K562 (cell line): ENCODE measurements at regions not wholly inside any gene's neighbourhood (a gene's known extent, or its start where the extent isn't known, plus 50 kb on each side); places are given as distances from the start of the nearest gene placed in this dataset.

Experiments used
- ATAC-seq: fragments of 200-7000 bp; cut with Tn5 transposase; 3 replicates; pipeline ENCODE4 v1.9.1; 2020; ENCODE audit warnings: moderate library complexity
- BruUV-seq: library from RNA; stranded (reverse); fragments of 400-500 nt; replicated peaks from 2 replicates; lab custom pipeline; 2021; lab: Mats Ljungman, UMichigan
- CTCF ChIA-PET: fragments of 300-600 bp; formaldehyde crosslinking; extraction: SDS; loops from one replicate; lab custom pipeline; 2021; ENCODE audit warnings: low intra/inter-chr PET ratio; lab: Yijun Ruan, JAX
- POLR2A ChIA-PET: fragments of 300-600, 350-650 bp; sonication (Branson Sonifier 250); formaldehyde crosslinking; extraction: SDS; loops from one replicate; lab custom pipeline; 2021; ENCODE audit warnings: antibody characterized with exemption, inconsistent platforms; lab: Yijun Ruan, JAX
- DNase-seq, 4 experiments: peaks; one replicate each; pipeline versions ENCODE4 v3.0.0 to v3.0.0-alpha.2; 2011 to 2018; ENCODE audit warnings: low spot score in 3 of 4, mixed read lengths in 3 of 4; ENCODE audit errors: extremely low read depth in 1 of 4
- FAIRE-seq: peaks from 2 replicates; lab custom pipeline; 2011; peaks lifted over from hg19 to GRCh38; lab: Jason Lieb, UNC
- H2AFZ ChIP-seq: 2 replicates; pipeline ENCODE4 v1.6.0; 2011; ENCODE audit warnings: low read depth, low read length, control low read depth, inconsistent platforms
- H3K27ac ChIP-seq: fragments of 200-600 bp; 3 replicates; pipeline ENCODE4 v1.8.0; 2011; ENCODE audit warnings: low read depth, mild to moderate bottlenecking, control low read depth, inconsistent platforms, low read length, moderate library complexity, mixed read lengths; ENCODE audit errors: extremely low read depth
- H3K27me3 ChIP-seq, 2 experiments: fragments of 300-600 bp in 1 of 2; 2 replicates in 1 of 2; 3 replicates in 1 of 2; pipeline versions ENCODE4 v1.6.0 to v1.8.0; 2011; ENCODE audit warnings: inconsistent platforms in 2 of 2, low read length in 2 of 2, mild to moderate bottlenecking in 1 of 2, mixed read lengths in 1 of 2, moderate library complexity in 1 of 2; ENCODE audit not compliant: control insufficient read depth in 2 of 2, insufficient read depth in 2 of 2
- H3K36me3 ChIP-seq: fragments of 300-600 bp; 3 replicates; pipeline ENCODE4 v1.8.0; 2011; ENCODE audit warnings: mild to moderate bottlenecking, low read length, inconsistent platforms; ENCODE audit not compliant: control insufficient read depth, insufficient read depth
- H3K4me1 ChIP-seq, 2 experiments: fragments of 200-600 bp in 1 of 2; replicated peaks in 1 of 2; 2 replicates in 1 of 2; 3 replicates in 1 of 2; pipeline versions ENCODE4 v1.5.1 to v1.8.0; 2011; ENCODE audit warnings: inconsistent platforms in 2 of 2, low read length in 2 of 2, mild to moderate bottlenecking in 1 of 2, mixed read lengths in 1 of 2, moderate library complexity in 1 of 2; ENCODE audit not compliant: control insufficient read depth in 2 of 2, insufficient read depth in 2 of 2
- H3K4me2 ChIP-seq: 2 replicates; pipeline ENCODE4 v1.6.1; 2011; ENCODE audit warnings: low read length, control low read depth, inconsistent platforms, mixed read lengths; ENCODE audit not compliant: insufficient read depth
- H3K4me3 ChIP-seq: fragments of 200-600 bp; sonication (generic), shearing (Covaris generic); 2 replicates; pipeline ENCODE4 v1.5.1; 2016; ENCODE audit warnings: control low read depth, inconsistent platforms
- H3K79me2 ChIP-seq: fragments of 200-600 bp; 3 replicates; pipeline ENCODE4 v1.8.0; 2011; ENCODE audit warnings: low read length, inconsistent platforms; ENCODE audit not compliant: control insufficient read depth, insufficient read depth
- H3K9ac ChIP-seq, 2 experiments: 2 replicates each; pipeline versions ENCODE4 v1.6.0 to v1.6.1; 2011; ENCODE audit warnings: low read depth in 2 of 2, low read length in 2 of 2, control low read depth in 1 of 2, inconsistent platforms in 1 of 2, mild to moderate bottlenecking in 1 of 2, mixed read lengths in 1 of 2; ENCODE audit not compliant: insufficient read depth in 1 of 2
- H3K9me1 ChIP-seq: one replicate; pipeline ENCODE4 v1.6.0; 2011; ENCODE audit warnings: inconsistent platforms, mild to moderate bottlenecking, low read length, moderate library complexity; ENCODE audit not compliant: control insufficient read depth, insufficient read depth
- H3K9me3 ChIP-seq: replicated peaks from 2 replicates; pipeline ENCODE4 v1.5.1; 2011; ENCODE audit warnings: low read depth, low read length, inconsistent platforms; ENCODE audit not compliant: control insufficient read depth, insufficient read depth
- H4K20me1 ChIP-seq: replicated peaks from 2 replicates; pipeline ENCODE4 v1.6.1; 2011; ENCODE audit warnings: low read length, inconsistent platforms, mixed read lengths; ENCODE audit not compliant: control insufficient read depth, insufficient read depth
- CBFB ChIP-seq: sonication (generic); formaldehyde crosslinking; IDR thresholded peaks from 2 replicates; pipeline ENCODE4 v1.4.0; 2020; ENCODE audit warnings: mild to moderate bottlenecking, missing genetic modification reagents
- CEBPB ChIP-seq: fragments of 450-650 bp; IDR thresholded peaks from 2 replicates; pipeline ENCODE4 v1.6.1; 2016; ENCODE audit warnings: missing genetic modification characterization, missing compliant biosample characterization
- CREM ChIP-seq: IDR thresholded peaks from 2 replicates; pipeline ENCODE4 v1.6.1; 2014; ENCODE audit warnings: antibody characterized with exemption, low read depth
- ELF1 ChIP-seq: fragments of 200-800 bp; sonication (Bioruptor generic); IDR thresholded peaks from 2 replicates; pipeline ENCODE4 v1.6.1; 2016; ENCODE audit warnings: missing genetic modification characterization, missing compliant biosample characterization
- ELF4 ChIP-seq: fragments of 450-650 bp; formaldehyde crosslinking; IDR thresholded peaks from 2 replicates; pipeline ENCODE4 v1.4.0; 2022; ENCODE audit warnings: missing genetic modification characterization
- ETV1 ChIP-seq: fragments of 450-650 bp; conservative IDR thresholded peaks from 2 replicates; pipeline ENCODE4 v1.6.1; 2016; ENCODE audit warnings: missing genetic modification characterization, control low read depth, low read depth, missing compliant biosample characterization
- JUNB ChIP-seq: fragments of 450-650 bp; formaldehyde crosslinking; conservative IDR thresholded peaks from 2 replicates; pipeline ENCODE4 v1.4.0; 2020; ENCODE audit warnings: mild to moderate bottlenecking
- NCOR1 ChIP-seq: fragments of 450-650 bp; IDR thresholded peaks from 2 replicates; pipeline ENCODE4 v1.6.1; 2016; ENCODE audit warnings: mild to moderate bottlenecking, moderate library complexity
- TCF3 ChIP-seq: sonication (generic); formaldehyde crosslinking; IDR thresholded peaks from 2 replicates; pipeline ENCODE4 v1.4.0; 2020; ENCODE audit warnings: mild to moderate bottlenecking, missing genetic modification reagents
- ZFP30 ChIP-seq: fragments of 250-450 bp; sonication (Bioruptor Pico); IDR thresholded peaks from 2 replicates; pipeline ENCODE4 v1.8.0; 2022; ENCODE audit warnings: moderate library complexity, mild to moderate bottlenecking, inconsistent platforms, borderline replicate concordance
- ZKSCAN8 ChIP-seq: fragments of 200-800 bp; sonication (Bioruptor generic); IDR thresholded peaks from 2 replicates; pipeline ENCODE4 v1.6.1; 2016; ENCODE audit warnings: missing genetic modification characterization, missing compliant biosample characterization
- WGBS: fragments of 100-300 bp; shearing (Covaris generic); methylation state at CpG from one replicate; pipeline ENCODE4 v1.1.6; 2016; ENCODE audit warnings: low coverage, mixed read lengths; ENCODE audit not compliant: insufficient coverage; ENCODE audit errors: missing lambda C conversion rate; 5-methylcytosine and 5-hydroxymethylcytosine counted together
- in situ Hi-C: fragments of 300-500 bp; cut with MboI; formaldehyde crosslinking; loops from 4 replicates; pipeline ENCODE4 v1.15.0; 2018; ENCODE audit warnings: inconsistent platforms, mixed read lengths
- intact Hi-C: fragments of 100-400 bp; cut with micrococcal nuclease; formaldehyde crosslinking; loops from 2 replicates; pipeline ENCODE4 v1.14.2; 2022
- TF ChIP-seq, protein P1 (sequence below): fragments of 450-650 bp; formaldehyde crosslinking; IDR thresholded peaks from 2 replicates; pipeline ENCODE4 v1.4.0; 2022; ENCODE audit warnings: mild to moderate bottlenecking, moderate library complexity
- TF ChIP-seq, protein P2 (sequence below): sonication (generic); formaldehyde crosslinking; IDR thresholded peaks from 2 replicates; pipeline ENCODE4 v1.9.0; 2022; ENCODE audit warnings: mild to moderate bottlenecking, missing genetic modification reagents

DNA sequence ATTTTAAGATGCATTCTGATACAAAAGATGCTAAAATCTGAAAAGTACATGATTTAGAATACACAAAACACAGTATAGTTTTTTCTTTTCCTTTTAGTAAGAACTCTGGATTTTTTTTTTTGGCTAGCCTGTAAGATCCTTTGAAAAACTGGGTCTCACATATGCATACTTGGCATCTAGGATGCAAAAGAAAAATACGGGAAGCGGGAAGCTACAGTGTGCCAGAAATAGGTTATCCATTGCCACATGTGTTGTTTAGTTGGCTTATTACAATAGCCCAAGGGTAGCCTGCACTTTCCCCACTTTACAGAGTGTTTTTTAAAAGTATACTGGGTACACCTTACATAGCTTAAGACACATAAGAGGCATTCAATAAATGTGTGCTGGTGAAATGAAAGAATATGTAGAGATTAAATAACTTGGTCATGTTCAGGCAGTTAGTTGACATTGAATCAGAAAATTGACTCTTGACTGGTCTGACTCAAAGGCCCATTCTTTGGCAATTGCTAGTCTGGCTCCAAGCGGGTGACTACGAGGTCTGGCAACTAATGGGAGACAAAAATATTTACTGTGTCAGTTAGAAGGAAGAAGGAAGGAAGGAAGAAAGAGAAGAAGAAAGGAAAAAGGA lies 286.8 kb upstream of the TRIB2 start:
- ATAC-seq: no peak
- Histone ChIP-seq H3K9me1 (no peaks in the 10 kb centered on the region), H3K36me3 (no peaks in the 10 kb centered on the region), H4K20me1 (no peaks in the 10 kb centered on the region), H3K27me3 (no peaks in the 10 kb centered on the region), H3K27ac (peak overlapping the region; percentile 54; the same call in 1 of the 3 replicates), H3K4me2 (no peak overlapping the region), H3K9ac (no peak overlapping the region), H3K4me3 (no peak overlapping the region), H3K79me2 (no peaks in the 10 kb centered on the region), H3K9me3 (no peaks in the 10 kb centered on the region), H3K4me1 (peaks cover 9 to 18% of the 10 kb centered on the region in 2 experiments), H2AFZ (peak overlapping the region; percentile 73; the same call in 1 of the 2 replicates)
- POLR2A ChIA-PET: no interaction called here
- TF ChIP-seq ZFP30 (no peak), NCOR1 (no peak), CREM (no peak), CEBPB (tag) (no peak), ELF4 (CRISPR knock-in tag) (no peak), CBFB (CRISPR knock-in tag) (no peak), ELF1 (tag) (no peak), TCF3 (CRISPR knock-in tag) (no peak), ETV1 (tag) (no peak), JUNB (no peak), ZKSCAN8 (CRISPR knock-in tag) (no peak)
- TF ChIP-seq, protein P1, sequence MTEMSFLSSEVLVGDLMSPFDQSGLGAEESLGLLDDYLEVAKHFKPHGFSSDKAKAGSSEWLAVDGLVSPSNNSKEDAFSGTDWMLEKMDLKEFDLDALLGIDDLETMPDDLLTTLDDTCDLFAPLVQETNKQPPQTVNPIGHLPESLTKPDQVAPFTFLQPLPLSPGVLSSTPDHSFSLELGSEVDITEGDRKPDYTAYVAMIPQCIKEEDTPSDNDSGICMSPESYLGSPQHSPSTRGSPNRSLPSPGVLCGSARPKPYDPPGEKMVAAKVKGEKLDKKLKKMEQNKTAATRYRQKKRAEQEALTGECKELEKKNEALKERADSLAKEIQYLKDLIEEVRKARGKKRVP (CRISPR knock-in tag): no peak
- TF ChIP-seq, protein P2, sequence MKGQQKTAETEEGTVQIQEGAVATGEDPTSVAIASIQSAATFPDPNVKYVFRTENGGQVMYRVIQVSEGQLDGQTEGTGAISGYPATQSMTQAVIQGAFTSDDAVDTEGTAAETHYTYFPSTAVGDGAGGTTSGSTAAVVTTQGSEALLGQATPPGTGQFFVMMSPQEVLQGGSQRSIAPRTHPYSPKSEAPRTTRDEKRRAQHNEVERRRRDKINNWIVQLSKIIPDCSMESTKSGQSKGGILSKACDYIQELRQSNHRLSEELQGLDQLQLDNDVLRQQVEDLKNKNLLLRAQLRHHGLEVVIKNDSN (CRISPR knock-in tag): no peak
- no peak for DNase-seq
- BruUV-seq: no TSS peak
- CTCF ChIA-PET: no interaction called here
- WGBS: 85% methylated on average over 4 of the region's 4 CpGs
- in situ Hi-C loops: no loop called here
- intact Hi-C loops: loop anchor here (5.0 to 10.0 kb wide), 2 partner anchors 255 to 502 kb away; no protein-coding TSS in a partner anchor
- no peak for FAIRE-seq
